Panc1 (cell line): ENCODE measurements at regions not wholly inside any gene's neighbourhood (a gene's known extent, or its start where the extent isn't known, plus 50 kb on each side); places are given as distances from the start of the nearest gene placed in this dataset.

Source experiments
- CTCF ChIP-seq: fragments of 450-650 bp; IDR thresholded peaks from 2 replicates; pipeline ENCODE4 v1.5.1; 2017; ENCODE audit warnings: mild to moderate bottlenecking
- REST ChIP-seq, 2 experiments: IDR thresholded peaks; 2 replicates each; pipeline ENCODE4 v1.6.1; 2011 to 2012; ENCODE audit warnings: low read depth in 2 of 2, control low read depth in 1 of 2, low read length in 1 of 2, mild to moderate bottlenecking in 1 of 2, moderate library complexity in 1 of 2; ENCODE audit not compliant: insufficient read depth in 1 of 2

- no peak for TF ChIP-seq REST (IDR thresholded peaks at IDR 0.05; ENCODE audit: insufficient read depth in 1 of 2, low read depth in 2 of 2, low read length in 1 of 2)
- no peak for TF ChIP-seq CTCF
Measured at GRCh38 chr3:68483601-68484000, 448.7 kb downstream of the TAFA4 start.
